ENCODE measurements at regions not wholly inside any gene's neighbourhood (a gene's known extent, or its start where the extent isn't known, plus 50 kb on each side); places are given as distances from the start of the nearest gene placed in this dataset.
"Not testable (repeated sequence)": the region's sequence is repeated elsewhere in the genome, so short reads cannot be mapped to it uniquely, and the experiment has no call there.

DNA sequence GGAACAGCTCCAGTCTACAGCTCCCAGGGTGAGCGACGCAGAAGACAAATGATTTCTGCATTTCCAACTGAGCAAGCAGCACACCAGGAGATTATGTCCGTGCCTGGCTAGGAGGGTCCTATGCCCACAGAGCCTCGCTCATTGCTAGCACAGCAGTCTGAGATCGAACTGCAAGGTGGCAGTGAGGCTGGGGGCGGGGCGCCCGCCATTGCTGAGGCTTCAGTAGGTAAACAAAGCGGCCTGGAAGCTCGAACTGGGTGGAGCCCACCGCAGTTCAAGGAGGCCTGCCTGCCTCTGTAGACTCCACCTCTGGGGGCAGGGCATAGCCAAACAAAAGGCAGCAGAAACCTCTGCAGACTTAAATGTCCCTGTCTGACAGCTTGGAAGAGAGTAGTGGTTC, 198.0 kb upstream of the DIAPH2 start:
- not testable (repeated sequence) for DNase-seq (ENCODE audit: low read depth in 4 of 4, low spot score in 2 of 4)

GRCh38 chrX:96502507-96502906, 182.1 kb upstream of the DIAPH2 start:
- DNase-seq (ENCODE audit: low read depth in 4 of 4, low spot score in 2 of 4): no peak

DNA sequence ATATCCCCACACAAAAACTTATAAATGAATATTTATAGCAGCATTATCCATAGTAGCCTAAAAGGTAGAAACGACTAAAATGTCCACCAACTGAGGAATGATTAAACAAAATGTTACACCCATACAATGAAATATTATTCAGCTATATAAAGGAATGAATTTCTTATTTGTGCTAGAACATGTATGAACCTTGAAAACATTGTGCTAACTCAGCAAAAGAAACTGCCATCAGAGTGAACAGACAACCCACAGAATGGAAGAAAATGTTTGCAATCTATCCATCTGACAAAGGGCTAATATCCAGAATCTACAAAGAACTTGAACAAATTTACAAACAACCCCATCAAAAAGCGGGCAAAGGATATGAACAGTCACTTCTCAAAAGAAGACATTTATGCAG, 155.3 kb upstream of the DIAPH2 start:
- DNase-seq (ENCODE audit: low read depth in 4 of 4, low spot score in 2 of 4): not testable (repeated sequence)

- DNase-seq (ENCODE audit: low read depth in 4 of 4, low spot score in 2 of 4): no peak
These were observed 146.4 kb upstream of the DIAPH2 start for GRCh38 chrX:96538104-96538725.

DNA sequence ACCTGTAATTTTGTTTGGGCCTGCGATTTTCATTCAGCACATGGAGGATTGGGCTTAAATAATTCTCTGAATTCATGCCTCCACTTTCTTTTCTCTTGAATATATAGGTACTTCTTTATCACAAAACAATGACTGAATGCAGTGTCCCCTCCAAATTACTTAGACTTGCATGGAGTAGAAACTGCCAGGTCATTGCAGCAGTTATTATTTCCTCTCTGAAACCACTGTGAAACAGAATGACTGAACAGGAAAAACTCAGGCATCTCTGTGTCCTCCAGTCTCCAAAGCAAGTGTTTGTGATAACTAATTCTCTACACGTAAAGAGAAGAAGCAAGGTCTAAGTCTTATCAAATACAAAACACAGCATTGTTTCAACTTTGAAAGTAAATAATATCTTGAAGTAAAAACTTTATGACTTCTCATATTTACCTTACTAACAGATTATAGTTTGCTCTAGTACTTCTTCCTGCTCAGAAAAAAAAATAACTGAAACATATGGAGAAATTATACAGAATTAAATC, 144.5 kb upstream of the DIAPH2 start:
- no peak for DNase-seq (ENCODE audit: low read depth in 4 of 4, low spot score in 2 of 4)

GRCh38 chrX:96546281-96546680, 138.4 kb upstream of the DIAPH2 start:
- not testable (repeated sequence) for DNase-seq (ENCODE audit: low read depth in 4 of 4, low spot score in 2 of 4)

DNA sequence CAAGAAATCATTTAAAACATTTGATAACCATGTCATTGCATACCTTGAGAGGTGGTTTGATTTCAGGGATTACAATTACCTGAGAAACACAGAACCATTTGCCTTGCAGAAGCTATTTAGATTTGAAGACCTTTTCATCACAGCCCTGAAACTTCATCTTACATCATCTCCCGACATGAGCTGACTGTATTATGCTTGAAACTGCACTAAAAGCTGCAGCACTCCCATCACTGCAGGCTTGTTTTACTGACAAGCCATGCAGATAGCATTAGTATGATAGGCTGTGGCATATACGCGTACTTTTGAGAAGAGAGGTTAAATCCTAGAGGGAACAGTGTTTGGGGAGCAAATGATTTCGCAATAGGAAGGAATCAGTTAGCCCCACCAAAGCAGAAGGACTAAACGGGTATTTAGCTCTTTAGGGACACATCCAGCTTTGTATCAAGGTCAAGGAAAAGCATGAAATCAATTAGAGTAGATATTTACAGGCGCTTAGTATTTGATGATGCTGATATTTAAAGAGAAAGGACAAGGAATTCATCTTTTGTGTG, 133.2 kb upstream of the DIAPH2 start:
- DNase-seq (ENCODE audit: low read depth in 4 of 4, low spot score in 2 of 4): no peak

GRCh38 chrX:96556886-96557285, 127.8 kb upstream of the DIAPH2 start:
- DNase-seq (ENCODE audit: low read depth in 4 of 4, low spot score in 2 of 4): no peak

DNA sequence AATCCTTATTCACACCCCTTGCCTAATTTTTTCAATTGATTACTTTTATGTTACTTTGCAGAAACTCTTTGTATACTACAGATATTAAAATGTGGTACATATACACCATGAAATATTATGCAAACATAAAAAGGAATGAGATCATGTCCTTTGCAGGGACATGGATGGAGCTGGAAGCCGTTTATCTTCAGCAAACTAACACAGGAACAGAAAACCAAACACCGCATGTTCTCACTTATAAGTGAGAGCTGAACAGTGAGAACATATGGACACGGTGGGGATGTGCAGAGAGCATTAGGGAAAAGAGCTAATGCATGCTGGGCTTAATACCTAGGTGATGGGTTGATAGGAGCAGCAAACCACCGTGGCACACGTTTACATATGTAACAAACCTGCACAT, 123.5 kb upstream of the DIAPH2 start:
- DNase-seq (ENCODE audit: low read depth in 4 of 4, low spot score in 2 of 4): not testable (repeated sequence)

- no peak for DNase-seq (ENCODE audit: low read depth in 4 of 4, low spot score in 2 of 4)
These were observed 121.0 kb upstream of the DIAPH2 start for GRCh38 chrX:96563646-96564045.

- DNase-seq (ENCODE audit: low read depth in 4 of 4, low spot score in 2 of 4): no peak
These were observed 120.0 kb upstream of the DIAPH2 start for GRCh38 chrX:96564595-96564994.

- DNase-seq (ENCODE audit: low read depth in 4 of 4, low spot score in 2 of 4): no peak
These were observed 117.8 kb upstream of the DIAPH2 start for GRCh38 chrX:96566878-96567277.

DNA sequence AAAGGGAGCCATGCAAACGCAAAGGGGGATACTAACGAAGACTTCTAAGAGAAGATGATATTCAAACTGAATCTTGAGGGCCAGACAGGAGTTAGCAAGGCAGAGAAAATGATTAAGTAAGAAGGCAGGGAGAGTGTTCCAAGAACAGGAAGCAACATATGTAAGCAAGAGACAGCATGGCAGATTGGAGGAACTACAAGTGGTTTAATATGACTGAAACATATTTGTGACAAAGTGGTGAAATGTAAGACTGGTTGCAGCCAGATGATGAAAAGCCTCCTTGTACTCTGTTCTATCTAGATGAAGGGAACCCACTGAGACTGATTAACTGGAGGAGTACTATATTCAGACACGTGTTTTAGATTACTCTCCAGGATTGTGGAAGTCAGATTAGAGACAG, 116.6 kb upstream of the DIAPH2 start:
- no peak for DNase-seq (ENCODE audit: low read depth in 4 of 4, low spot score in 2 of 4)

DNA sequence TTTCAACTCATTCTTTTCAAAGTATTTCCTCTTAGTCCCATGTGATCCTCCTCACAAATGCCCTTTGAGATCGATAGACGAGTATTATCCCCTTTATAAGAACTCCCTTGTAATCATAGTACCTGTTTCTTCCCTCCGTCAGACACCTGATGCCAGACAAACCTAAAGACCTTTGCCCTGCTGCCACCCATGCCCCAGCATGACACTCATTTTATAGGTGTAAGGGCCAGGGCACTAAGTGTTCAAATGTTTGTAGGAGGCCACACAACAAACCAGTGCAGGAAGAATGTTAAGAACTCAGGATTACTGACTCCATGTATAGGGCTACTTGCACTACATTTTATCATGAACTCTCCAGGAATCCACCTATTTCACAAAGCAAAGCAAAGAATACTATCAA, 115.6 kb upstream of the DIAPH2 start:
- DNase-seq (ENCODE audit: low read depth in 4 of 4, low spot score in 2 of 4): no peak

- no peak for DNase-seq (ENCODE audit: low read depth in 4 of 4, low spot score in 2 of 4)
These were observed 109.6 kb upstream of the DIAPH2 start for GRCh38 chrX:96575011-96575410.

- DNase-seq (ENCODE audit: low read depth in 4 of 4, low spot score in 2 of 4): no peak
These were observed 108.3 kb upstream of the DIAPH2 start for GRCh38 chrX:96576368-96576767.

DNA sequence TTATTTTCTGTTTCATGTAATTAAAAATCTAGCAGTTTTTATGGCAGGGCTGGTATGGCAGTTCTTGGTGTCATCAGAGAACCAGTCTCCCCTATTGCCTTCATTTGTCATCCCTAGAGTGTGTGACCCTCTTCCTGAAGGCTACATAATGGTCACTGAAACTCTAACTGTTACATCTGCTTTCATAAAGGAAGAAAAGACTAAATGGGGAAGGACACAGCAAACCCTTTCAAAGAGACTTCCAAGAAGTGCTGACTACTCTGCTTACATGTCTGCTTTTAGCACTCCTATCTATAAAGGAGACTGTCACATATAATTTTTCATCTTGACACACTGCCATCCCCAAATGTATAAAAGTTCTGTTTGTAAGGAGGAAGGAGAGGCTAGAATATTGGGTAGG, 105.9 kb upstream of the DIAPH2 start:
- DNase-seq (ENCODE audit: low read depth in 4 of 4, low spot score in 2 of 4): no peak

DNA sequence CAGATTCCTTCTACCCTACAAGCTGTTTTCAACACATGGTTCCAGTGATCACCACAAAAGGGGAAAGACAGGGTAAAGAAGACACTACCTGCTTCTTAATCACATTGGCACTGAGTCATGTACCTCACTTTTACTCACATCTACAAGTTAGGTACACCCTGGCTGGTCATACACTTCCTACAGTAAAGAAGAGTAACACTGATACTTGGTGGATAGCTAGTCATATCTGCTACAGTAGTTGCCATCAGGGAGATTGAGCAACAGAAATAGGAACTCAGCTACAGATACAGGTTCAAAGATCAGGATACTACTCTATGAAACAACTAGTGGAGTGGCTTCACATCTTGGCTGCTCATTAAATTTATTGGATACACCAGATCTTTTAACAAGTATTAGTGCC, 105.4 kb upstream of the DIAPH2 start:
- DNase-seq (ENCODE audit: low read depth in 4 of 4, low spot score in 2 of 4): no peak

GRCh38 chrX:96590403-96590802, 94.2 kb upstream of the DIAPH2 start:
- DNase-seq (ENCODE audit: low read depth in 4 of 4, low spot score in 2 of 4): peak in 1 of 4 donors; percentile 3

- DNase-seq (ENCODE audit: low read depth in 4 of 4, low spot score in 2 of 4): no peak
These were observed 93.2 kb upstream of the DIAPH2 start for GRCh38 chrX:96591421-96591820.

DNA sequence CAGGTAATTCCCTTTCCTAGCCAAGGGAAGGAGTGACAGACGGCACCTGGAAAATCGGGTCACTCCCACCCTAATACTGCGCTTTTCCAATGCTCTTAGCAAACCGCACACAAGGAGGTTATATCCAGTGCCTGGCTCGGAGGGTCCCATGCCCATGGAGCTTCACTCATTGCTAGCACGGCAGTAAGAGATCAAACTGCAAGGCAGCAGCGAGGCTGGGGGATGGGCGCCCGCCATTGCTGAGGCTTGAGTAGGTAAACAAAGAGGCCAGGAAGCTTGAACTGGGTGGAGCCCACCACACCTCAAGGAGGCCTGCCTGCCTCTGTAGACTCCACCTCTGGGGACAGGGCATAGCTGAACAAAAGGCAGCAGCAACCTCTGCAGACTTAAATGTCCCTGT, 86.8 kb upstream of the DIAPH2 start:
- not testable (repeated sequence) for DNase-seq (ENCODE audit: low read depth in 4 of 4, low spot score in 2 of 4)

DNA sequence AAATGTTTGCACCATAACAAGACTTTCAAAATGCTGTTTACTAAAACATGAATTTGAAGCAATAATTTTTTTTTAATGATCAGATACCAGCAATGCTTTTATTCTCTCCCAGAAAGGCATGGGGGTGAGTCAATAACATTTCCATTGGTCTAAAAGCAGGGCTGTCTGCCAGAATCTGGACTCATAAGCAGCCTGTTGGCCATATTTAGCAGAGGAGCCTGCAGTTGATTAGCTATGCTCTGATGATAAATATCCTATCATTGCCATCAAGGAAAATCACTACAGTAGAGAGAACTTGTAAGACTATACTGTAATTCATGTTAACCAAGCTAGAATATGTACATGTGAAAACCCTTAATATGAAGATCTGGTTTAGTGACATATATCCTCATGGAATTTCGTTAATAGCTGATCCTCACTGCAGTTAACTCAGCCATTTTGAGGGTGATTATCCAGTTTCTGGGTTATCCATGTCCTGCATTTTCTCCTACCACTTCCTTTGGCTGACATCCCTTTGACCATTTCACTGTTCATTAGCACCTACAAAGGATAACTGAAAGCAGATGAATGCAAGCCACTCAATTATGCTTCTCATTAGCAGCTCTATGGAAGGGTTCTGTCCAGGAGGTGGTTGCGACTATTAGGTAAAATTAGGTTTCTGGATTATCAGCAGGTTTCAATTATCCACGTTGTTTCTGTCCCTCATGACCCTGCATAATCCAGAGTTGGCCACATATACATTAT, 72.9 kb upstream of the DIAPH2 start:
- no peak for DNase-seq (ENCODE audit: low read depth in 4 of 4, low spot score in 2 of 4)
